ENCODE measurements at regions not wholly inside any gene's neighbourhood (a gene's known extent, or its start where the extent isn't known, plus 50 kb on each side); places are given as distances from the start of the nearest gene placed in this dataset.
"Not testable (repeated sequence)": the region's sequence is repeated elsewhere in the genome, so short reads cannot be mapped to it uniquely, and the experiment has no call there.

DNA sequence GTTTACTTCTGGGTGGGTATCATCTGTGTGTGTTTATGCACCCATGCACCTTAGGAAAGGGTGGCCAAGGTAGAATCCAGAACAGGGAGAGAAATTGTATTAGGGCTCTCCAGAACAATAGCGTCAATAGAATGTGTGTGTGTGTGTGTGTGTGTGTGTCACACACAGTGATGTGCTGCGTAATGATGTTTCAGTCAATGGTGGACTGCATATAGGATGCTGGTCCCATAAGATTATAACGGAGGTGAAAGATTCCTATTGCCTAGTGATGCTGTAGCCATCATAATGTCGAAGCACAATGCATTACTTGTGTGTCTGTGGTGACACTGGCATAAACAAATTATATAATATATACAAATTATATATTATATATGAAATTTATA, 69.3 kb upstream of the PRR23C start:
- Histone ChIP-seq H3K4me1 (ENCODE audit: insufficient read depth, low read length, severe bottlenecking) (no peaks in the 10 kb centered on the region), H3K9ac (ENCODE audit: low read length) (no peak overlapping the region), H3K79me2 (ENCODE audit: insufficient read depth, low read length) (no peaks in the 10 kb centered on the region), H3K27me3 (ENCODE audit: insufficient read depth, low read length) (no peaks in the 10 kb centered on the region), H3K9me2 (ENCODE audit: low read depth, low read length) (no peaks in the 10 kb centered on the region), H3F3A (ENCODE audit: insufficient read depth, low read length) (no peaks in the 10 kb centered on the region), H2AFZ (ENCODE audit: low read length) (no peak overlapping the region), H3K36me3 (ENCODE audit: insufficient read depth, low read length) (no peaks in the 10 kb centered on the region), H3K4me2 (ENCODE audit: low read length) (no peak overlapping the region), H3K4me3 (ENCODE audit: low read depth, low read length, poor library complexity, severe bottlenecking) (no peak overlapping the region), H3K27ac (ENCODE audit: low read depth, low read length, poor library complexity, severe bottlenecking) (no peak overlapping the region), H3K9me3 (ENCODE audit: low read length) (no peaks in the 10 kb centered on the region), H4K20me1 (ENCODE audit: insufficient read depth, low read length) (no peaks in the 10 kb centered on the region)
- no peak for TF ChIP-seq EZH2 (IDR thresholded peaks at IDR 0.05; ENCODE audit: borderline replicate concordance, low read length)

GRCh38 chr3:139116631-139117030, 71.9 kb upstream of the PRR23C start:
- H4K20me1 ChIP-seq (ENCODE audit: insufficient read depth, low read length); H3K4me2 ChIP-seq (ENCODE audit: low read length); H3K36me3 ChIP-seq (ENCODE audit: insufficient read depth, low read length); H2AFZ ChIP-seq (ENCODE audit: low read length); H3F3A ChIP-seq (ENCODE audit: insufficient read depth, low read length); H3K4me3 ChIP-seq (ENCODE audit: low read depth, low read length, poor library complexity, severe bottlenecking); H3K9me3 ChIP-seq (ENCODE audit: low read length); H3K27ac ChIP-seq (ENCODE audit: low read depth, low read length, poor library complexity, severe bottlenecking); H3K27me3 ChIP-seq (ENCODE audit: insufficient read depth, low read length); H3K4me1 ChIP-seq (ENCODE audit: insufficient read depth, low read length, severe bottlenecking); H3K9me2 ChIP-seq (ENCODE audit: low read depth, low read length); H3K9ac ChIP-seq (ENCODE audit: low read length); H3K79me2 ChIP-seq (ENCODE audit: insufficient read depth, low read length): not testable (repeated sequence)

- H2AFZ ChIP-seq (ENCODE audit: low read length), result no peak overlapping the region
Observed at GRCh38 chr3:139117136-139117675, 72.5 kb upstream of the PRR23C start.

More at GRCh38 chr3:139117136-139117675, 72.5 kb upstream of the PRR23C start:
- Histone ChIP-seq H3K36me3 (ENCODE audit: insufficient read depth, low read length) (no peaks in the 10 kb centered on the region), H3K9me2 (ENCODE audit: low read depth, low read length) (no peaks in the 10 kb centered on the region), H3K79me2 (ENCODE audit: insufficient read depth, low read length) (no peaks in the 10 kb centered on the region), H3K9ac (ENCODE audit: low read length) (no peak overlapping the region), H3F3A (ENCODE audit: insufficient read depth, low read length) (no peaks in the 10 kb centered on the region), H3K27me3 (ENCODE audit: insufficient read depth, low read length) (no peaks in the 10 kb centered on the region), H4K20me1 (ENCODE audit: insufficient read depth, low read length) (no peaks in the 10 kb centered on the region), H3K27ac (ENCODE audit: low read depth, low read length, poor library complexity, severe bottlenecking) (no peak overlapping the region), H3K4me2 (ENCODE audit: low read length) (no peak overlapping the region), H3K9me3 (ENCODE audit: low read length) (no peaks in the 10 kb centered on the region), H3K4me3 (ENCODE audit: low read depth, low read length, poor library complexity, severe bottlenecking) (no peak overlapping the region), H3K4me1 (ENCODE audit: insufficient read depth, low read length, severe bottlenecking) (no peaks in the 10 kb centered on the region)
- TF ChIP-seq EZH2 (IDR thresholded peaks at IDR 0.05; ENCODE audit: borderline replicate concordance, low read length) (no peak), CTCF (IDR thresholded peaks at IDR 0.05; ENCODE audit: low read length) (no peak)
